Activated CD4-positive, alpha-beta T cell treated with anti-CD3 and anti-CD28 coated beads, Interleukin-2, amount 50 U/mL, for 16 hours (primary cell): ENCODE measurements at regions not wholly inside any gene's neighbourhood (a gene's known extent, or its start where the extent isn't known, plus 50 kb on each side); places are given as distances from the start of the nearest gene placed in this dataset.

Source experiments
- DNase-seq: peaks from one replicate; pipeline ENCODE4 v3.0.0-alpha.2; 2020

DNA sequence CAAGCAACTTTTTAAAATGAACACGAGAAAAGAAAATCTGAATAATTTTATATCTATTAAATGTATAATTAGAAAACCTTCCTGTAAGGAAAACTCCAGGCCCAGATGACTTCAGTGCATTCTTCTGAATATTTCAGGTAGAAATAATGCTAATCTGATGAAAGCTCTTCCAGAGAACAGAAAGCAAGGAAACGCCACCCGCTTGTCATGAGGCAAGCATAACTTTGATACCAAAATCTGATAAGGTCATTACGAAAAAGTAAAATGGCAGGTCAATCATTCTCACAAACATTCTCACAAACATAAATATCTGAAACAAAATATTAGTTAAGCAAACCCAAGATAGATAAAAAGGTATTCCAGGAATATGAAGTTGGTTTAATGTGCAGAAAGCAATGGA is 60.6 kb upstream of the PCSK6 start:
- no peak for DNase-seq

DNA sequence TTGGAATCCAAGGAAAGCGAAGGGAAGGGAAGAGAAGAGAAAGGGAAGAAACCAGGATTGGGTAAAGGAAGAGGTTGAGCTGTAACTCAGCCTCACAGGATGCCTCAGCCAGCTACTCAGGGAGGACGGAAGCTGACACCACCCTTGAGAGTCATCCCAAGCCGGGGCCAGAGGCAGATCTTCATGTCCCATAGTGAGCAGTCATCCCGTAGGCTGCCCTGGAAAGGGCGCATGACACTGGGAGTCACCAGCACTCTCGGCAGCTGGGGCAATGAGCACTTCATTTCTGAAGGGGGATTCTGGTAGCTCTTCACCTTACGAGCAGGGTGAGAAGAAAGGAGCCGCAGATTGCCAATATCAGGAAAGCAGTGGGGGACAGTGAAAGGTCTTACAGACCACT is 60.1 kb upstream of the PCSK6 start:
- no peak for DNase-seq

DNA sequence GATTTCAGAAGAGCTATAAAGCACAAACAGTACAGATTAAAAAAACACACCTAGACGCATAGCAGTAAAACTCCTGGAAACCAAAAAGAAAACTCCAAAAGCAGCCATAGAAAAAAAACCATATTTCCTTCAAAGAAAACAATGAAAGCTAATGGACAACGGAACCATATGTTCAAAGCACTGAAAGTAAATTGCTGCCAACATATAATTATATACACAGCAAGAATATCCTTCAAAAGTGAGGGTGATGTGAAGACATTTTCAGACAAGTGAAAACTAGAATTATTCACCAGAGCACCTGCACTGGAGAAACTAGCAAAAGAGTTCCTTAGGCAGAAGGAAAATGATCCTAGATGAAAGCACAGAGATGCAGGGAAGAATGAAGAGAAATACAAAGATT is 58.2 kb upstream of the PCSK6 start:
- DNase-seq = no peak

DNA sequence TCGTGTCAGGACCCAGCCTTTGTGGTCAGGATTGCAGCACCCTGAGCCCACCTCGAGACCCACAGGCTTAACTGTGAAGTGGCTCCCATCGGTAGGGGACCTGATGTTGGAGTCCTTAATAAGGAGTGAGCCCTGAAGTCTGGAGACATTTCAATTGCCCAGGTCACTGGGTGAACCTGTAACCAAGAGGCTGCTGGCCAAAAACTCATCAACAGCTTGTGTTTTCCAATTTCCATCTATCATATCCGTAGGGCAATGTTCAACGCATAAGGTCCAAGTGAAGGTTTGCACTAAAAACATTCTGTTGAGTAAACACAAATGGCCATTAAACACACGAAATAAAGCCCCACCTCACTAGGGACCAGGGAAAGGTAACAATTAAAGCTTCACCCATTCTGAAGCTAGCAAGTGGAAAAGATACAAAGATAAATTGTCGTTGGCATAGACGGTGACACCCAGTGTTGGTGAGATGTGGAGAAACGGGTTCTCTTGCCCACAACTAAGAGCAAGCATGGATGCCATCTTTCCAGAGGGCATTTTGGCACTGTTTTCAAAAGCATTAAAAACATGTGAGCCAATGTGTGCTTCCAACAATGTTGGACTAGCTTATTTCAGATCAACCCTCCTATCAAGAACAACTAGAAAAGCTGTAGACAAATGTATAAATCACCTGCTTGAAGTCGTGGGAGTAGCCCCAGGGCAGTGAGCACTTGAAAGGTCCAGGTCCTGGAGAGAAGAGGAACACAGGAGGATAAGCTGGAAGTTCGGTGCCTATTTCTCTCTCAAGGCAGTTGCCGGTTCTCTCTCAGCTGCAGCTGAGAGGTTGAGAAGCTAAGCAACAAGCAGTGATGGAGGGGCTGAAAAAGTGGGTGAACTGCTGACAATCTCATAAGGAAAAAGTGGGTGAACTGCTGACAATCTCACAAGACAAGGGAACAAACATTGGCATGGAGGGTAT is 56.3 kb upstream of the PCSK6 start:
- no peak for DNase-seq

DNA sequence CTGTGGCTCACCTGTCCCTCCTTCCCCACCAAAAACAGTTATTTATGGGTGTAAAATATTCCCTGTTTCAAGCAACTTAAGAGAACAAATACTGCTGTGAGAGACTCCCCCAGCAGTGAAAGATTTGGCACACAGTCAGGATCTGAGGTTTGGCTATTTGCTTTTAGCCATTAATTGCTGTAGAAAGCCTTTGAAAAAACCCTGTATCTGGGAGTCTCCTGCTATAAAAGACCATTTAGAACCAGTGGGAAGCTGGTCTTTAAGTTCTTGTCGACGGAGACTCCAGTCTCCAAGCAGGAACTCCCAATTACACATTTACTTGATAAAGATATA is 55.1 kb upstream of the PCSK6 start:
- DNase-seq = no peak

DNA sequence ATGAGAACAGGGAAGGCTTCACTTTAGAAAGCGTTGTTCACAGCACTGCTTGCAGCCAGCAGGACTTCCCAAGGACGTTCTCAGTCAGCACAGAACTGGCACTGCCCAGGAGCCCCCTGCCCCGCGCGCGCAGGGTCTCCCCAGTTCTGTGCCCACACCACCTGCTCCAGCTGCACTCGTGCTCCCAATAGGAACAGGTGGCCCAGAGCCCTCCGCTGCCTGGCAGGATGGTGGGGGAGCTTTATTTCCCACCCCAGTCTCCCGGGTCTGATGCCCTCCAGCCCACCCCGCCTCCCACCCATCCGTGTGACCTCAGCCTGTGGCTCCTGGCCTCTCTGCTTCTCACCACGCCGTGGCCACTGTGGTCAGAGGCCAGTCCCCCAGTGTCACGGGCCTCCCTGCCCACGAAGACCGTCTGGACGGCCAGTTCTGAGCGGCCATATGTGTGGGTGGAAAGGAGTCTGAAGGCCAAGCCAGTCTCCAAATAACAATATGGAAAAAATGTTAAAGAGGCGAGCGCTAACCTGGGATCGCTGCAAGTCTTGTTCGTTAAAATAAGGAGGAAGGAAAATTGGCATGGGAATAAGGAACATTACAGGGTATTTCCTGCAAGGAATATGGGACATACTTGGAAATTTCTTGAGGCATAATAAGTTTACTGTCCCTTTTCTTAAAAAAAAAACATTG is 54.6 kb upstream of the PCSK6 start:
- DNase-seq = no peak

DNA sequence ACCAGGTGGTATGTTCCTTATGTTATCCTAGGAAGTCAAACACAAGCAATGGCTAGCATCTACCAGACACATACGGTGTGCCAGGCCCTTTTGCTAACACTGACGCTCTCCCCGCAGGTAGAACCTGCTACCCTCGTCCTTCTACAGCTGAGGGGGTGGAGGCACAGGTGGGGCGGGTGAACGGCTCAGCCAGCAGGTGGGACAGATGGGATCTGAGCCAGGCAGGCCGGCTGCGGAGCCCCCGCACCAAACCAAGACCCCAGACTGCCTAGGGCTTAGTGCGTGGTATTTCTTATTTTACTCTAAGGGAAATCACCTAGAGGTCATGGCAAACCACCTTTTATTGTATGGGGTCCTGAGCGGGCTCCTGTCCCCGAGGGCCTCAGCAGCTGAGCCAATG is 53.9 kb upstream of the PCSK6 start:
- no peak for DNase-seq

DNA sequence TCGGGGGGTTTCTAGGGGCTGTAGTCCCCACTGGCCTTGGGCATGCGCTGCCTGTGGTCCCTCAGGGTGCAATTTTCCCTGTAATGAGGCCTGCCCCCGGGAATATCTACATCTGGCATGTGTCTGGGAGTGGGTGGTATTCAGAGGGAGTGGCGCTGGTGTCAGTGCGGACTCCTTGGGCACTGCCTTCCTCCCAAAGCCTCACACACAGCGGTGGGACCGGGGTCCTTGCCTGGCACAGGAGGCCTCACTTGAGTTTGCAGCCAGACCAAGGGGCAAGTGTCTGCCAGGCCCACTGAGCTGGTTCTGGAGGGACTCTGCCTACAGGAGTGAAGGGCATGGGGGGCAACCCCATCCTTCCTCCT is 53.5 kb upstream of the PCSK6 start:
- DNase-seq = no peak

DNA sequence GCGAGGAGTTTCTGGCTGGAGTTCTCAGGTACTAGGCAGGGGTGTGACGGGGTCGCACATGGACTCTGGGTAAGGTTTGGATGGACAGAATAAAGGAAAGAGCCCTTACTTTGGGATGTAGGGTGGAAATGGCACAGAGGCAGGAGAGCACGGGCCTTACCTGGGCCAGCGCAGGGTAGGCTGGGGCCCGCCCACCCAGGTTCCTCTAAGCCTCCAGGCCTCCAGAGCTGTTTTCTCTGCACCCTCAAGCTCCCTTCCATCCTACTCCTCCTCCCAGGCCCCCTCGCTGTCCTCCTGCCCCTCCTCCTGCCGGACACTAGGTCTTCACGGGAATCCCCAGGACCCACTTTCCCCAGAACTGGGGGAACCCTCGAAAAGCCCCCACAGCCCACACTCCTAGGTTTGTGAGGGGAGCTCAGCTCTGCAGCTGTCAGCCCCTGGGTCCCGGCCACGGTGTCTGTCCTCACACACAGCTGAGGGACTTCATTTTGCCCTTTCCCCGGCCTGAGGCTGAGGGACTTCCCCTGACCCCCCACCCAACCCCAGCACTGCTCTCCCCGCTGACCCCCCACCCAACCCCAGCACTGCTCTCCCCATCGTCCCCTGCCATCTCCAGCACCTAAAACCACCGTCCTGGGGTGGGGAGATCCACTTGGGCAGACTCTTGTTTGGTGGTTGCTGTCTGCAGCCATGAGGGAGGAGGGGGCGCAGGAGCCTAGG is 53.0 kb upstream of the PCSK6 start:
- DNase-seq = no peak

DNA sequence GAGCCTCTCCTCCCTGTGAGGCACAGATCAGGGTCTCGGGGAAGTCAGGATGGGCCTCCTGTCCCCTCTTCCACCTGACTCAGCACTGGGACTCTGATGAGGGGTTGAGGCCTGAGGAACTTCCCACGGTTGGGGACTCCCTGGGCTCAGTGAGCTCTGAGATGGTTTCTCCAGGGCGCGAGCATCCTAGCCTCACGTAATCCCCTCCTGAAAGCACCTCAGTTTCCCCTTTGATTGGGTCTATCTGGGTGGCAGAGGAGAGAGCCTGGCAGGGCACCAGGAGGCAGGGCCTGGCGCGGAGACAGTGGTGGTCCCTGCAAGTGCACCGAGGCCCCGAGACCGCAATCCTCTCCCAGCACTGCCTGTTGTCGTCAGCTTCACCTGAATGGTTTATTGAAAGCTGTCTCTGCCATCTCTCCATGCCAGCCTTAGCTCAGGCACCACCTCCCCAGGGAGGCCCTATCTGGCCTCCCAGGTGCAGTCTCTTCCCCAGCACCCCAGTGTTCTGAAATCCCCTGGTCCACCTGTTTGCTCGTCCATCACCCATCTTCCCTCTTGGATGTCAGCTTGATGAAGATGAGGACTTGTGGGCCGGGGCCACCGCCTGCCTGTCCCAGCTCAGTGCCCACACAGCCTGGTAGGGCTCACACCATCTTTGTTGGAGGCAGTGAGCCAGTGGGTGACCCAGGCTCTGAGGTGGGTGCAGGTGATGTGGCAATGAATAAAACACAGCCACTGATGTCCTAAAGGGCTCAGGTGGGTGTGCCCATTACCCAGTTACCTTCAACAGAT is 52.2 kb upstream of the PCSK6 start:
- DNase-seq = no peak

DNA sequence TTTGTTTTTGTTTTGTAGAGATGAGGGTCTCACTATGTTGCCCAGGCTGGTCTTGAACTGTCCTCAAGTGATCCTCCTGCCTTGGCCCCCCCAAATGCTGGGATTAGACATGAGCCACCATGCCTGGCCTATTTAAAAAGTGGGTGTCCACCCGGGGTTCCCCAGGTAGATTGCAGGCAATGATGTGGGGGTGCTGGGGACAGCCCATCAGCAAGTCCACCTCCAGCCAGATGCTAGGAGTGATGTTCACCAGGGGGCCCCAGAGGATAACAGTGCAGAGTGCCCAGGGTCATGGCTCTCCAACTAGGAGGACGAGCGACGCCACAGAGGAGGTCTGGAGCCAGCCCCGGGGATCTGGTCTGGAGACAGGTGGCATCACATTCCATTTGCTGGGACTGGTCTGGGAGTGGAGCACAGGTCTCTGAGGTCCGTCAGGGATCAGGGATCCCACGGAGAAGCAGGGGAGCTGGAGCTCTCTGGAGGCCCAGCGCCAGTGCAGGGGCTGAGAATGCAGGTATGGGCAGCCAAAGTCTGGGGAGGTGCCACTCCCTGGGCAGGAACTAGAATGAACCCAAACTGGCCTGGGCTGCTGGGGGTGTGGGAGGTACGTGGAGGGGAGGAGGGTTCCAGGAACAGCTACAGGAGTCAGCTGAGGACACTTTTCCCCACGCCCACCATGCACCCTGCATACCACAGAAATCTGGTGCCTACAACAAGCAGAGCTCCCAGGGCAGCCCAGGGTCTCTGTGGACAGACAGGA is 51.2 kb upstream of the PCSK6 start:
- no peak for DNase-seq

DNA sequence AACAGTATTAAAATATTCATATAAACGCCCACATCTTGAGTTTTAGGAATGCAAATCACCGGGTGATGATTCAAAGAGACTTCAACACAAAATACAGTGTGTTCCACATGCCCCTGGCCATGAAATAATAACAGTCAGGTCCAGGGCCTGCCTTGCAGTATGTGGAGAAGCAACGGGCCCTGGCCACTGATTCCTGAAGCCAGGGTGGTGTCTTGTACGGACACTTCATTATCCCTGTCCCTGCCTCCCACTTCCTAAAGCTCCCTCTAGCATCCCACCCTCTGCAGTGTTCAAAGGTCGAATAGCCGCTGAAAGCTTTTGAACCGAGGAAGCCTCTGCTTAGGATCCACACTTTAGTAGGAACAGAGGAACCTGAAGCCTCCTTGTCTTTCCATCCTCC is 50.4 kb upstream of the PCSK6 start:
- DNase-seq = no peak

DNA sequence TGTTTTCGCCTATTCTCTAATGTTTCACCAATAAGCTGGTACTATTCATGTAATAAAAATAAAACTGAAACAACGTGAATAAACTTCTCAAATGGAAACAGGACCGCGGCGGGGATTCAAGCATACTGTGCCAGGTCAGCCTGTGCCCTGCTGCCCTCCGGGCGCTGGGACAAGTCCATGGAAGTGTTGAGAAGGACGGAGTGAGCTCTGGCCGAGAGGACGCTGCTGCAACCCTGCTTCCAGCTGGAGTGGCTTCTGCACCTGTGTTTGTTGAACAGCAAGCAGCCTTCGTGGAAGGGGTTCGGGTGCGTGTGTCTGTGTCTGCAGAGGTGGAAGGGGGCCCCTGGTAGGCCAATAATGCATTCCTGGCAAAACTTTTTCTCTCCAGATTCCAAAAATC is 50.0 kb upstream of the PCSK6 start:
- DNase-seq = no peak
